NCI-H1105 treated with DMSO at 0.1 percent for 48 hours (cell line): ENCODE measurements at regions not wholly inside any gene's neighbourhood (a gene's known extent, or its start where the extent isn't known, plus 50 kb on each side); places are given as distances from the start of the nearest gene placed in this dataset.

ENCODE experiments used
- DNase-seq: peaks from one replicate; lab custom pipeline; 2025; lab: John Stamatoyannopoulos, UW

DNA sequence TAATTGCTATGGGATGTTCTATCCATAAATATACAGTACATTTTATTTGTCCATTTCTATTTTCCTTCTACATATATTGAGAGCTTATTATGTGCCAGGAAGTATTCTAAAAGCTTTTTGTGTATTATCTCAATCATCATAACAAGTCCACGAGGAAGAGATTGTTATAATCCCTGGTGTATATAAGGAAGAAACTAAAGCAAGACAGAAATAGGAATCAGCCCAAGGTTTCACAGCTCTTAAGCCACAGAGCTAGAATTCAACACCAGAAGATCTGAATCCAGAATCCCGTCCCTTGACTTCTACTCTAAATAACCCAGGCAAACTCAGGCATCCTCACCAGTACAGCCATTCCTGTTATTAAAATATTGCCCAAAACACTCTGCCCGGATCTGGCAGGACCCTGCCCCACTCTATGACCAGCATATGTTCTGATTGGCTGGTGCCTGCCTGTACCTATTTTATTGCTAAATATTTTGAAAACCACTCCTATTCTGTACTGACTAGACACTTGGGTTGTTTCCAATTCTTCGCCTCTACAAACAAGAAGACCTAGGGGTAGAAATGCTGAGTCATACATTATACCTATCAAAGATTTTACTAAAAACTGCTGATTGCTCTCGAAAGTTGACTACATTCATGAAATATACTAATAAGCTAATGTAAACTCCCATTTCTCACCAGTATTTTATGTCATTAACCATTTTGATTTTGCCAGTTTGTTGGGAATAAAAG, 297.4 kb downstream of the ENC1 start:
- peak; percentile 15 for DNase-seq

DNA sequence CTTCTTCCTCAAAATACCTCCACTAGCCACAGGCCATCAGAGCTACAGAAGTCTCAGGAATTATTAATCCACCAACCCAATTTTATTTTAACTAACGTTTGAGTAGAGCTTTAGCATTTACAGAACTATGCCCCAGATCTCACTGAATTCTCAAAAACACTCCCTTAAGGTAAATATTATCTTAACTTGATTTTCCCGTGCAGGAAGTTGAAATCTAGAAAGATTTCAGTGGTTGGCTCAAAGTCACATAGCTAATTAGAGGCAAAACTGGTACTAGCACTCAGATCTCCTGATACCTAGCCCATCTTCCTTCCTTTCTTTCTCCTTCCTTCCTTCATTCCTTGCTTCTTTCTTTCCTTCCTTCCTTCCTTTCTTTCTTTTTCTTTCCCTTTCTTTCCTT, 298.3 kb downstream of the ENC1 start:
- DNase-seq = no peak

GRCh38 chr5:74341221-74341620, 299.3 kb downstream of the ENC1 start:
- no peak for DNase-seq

GRCh38 chr5:74340476-74340875, 300.1 kb downstream of the ENC1 start:
- DNase-seq = no peak

GRCh38 chr5:74337984-74338310, 302.6 kb downstream of the ENC1 start:
- DNase-seq = no peak

- no peak for DNase-seq
Observed at GRCh38 chr5:74337254-74337983, 303.1 kb downstream of the ENC1 start.

DNA sequence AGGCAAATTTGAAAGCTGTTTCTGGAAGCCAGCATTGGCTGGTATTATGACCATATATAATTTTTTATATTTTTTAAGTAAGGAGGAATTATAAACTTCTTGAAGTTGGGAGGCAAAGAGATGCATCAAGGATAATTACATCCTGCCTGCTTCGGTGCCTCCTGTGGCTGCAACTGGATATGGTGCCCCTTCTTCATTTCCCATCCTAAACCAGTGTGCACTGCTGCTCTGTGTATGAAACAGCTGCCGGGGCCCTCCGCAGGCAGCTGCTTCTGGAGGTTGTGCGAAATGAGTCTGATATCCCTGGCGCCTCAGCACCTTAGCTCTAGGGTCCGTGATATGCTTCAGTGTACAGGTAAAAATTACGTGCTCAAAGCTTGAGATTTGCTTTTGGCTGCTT, 304.2 kb downstream of the ENC1 start:
- no peak for DNase-seq

DNA sequence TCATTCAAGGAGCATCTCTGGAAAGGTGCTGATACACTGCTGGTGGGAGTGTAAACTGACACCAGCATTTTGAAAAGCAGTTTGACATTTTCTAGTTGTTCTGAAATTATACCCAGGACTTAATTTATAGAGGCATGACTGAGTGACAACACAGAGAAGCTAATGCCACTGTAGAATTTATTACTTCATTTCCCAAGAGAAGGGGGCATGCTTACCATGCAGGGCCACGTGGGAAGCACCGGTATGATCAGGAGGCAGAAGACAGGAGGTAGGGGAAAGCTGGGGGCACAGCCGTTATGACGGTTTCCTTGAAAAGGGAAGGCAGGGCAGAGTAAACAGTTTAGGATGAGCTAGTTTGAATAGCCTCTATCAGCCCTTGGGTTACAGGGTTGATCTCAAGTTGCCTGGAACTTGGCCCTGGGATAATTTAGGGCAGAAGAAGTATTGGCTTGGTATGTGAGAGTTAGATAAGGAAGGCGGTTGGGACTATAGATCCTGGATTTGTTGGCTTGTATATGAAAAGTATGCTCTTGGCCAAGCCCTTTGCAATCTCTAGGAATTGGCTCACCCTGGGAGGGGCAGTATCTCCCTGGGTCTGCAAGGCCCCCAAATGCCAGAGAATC, 305.7 kb downstream of the ENC1 start:
- DNase-seq = no peak

- DNase-seq = no peak
Observed at GRCh38 chr5:74334062-74334761, 306.3 kb downstream of the ENC1 start.

- DNase-seq = no peak
Observed at GRCh38 chr5:74333430-74333829, 307.1 kb downstream of the ENC1 start.

DNA sequence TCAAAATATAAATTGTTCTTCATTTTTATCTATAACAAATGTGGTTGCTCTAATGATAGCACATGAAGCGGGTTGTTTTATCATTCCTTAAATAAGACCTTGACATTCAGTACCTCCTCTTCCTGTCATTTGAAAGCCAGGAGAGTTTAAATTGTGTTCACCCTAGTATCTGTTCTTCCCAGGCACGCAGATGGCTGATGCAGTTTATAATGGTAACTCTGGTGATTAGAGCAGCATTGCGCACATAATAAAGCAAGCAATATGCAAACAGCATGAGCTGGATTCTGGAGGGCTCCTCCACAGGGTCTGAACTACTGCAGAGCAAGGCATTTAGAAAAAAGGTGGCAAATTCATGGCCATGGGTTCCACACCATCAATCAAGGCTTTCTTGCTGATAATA, 307.8 kb downstream of the ENC1 start:
- DNase-seq = no peak

GRCh38 chr5:74332006-74332405, 308.5 kb downstream of the ENC1 start:
- DNase-seq = no peak

DNA sequence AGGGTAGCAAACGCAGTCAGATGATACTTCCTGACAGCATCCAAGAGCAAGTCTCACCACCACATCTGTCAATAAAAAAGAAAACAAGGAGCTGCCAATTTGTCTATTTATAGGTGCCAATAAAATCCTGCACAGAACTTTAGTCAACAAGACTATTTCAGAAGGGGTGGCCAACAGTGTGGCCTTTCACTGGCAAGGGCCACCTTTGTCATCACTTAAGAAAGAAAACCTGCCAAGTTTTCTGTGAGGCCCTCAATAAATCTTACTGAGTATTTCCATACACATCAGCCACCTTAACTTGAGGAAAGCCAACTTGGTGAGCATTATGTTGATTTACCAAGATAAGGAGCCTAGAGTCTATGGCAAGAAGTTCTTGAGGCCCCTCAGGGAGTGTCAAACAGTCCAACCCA, 312.3 kb downstream of the ENC1 start:
- no peak for DNase-seq

DNA sequence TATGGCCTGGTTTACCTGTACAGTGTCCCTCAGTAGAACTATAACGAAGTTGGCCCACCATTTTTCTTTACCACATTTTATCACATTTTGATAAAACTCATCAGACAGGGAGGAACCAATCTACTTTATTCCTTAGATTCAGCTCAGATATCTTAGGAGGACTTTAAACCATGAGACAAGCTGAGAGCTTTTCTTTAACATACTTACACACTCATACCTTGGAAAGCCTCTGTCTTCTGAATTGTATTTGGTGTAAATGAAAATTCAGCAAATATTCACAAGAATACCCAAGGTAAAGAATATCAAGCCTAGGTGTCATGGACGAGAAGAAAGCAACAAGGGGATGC, 313.2 kb downstream of the ENC1 start:
- no peak for DNase-seq

- DNase-seq = peak; percentile 17
Observed at GRCh38 chr5:74326571-74327338, 313.8 kb downstream of the ENC1 start.

- DNase-seq = no peak
Observed at GRCh38 chr5:74325866-74326265, 314.7 kb downstream of the ENC1 start.

DNA sequence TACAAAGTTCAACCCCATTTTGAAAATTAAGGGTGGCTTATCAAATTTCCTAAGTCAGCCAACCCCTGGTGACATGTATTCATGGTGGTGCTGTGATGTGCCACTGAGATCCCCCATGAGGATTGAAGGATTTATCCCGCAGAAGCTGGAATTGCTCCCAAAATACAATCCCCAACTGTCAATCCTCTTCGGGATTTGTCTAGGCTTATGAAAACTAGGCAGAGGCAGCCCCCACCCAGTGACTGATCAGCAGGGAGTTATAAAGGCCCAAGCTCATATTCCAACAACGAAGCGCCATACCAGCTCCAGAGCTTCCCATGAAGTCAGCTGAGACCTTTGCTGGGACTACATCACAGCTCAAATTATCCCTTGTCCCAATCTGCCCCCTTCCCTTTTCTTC, 316.0 kb downstream of the ENC1 start:
- no peak for DNase-seq

- no peak for DNase-seq
Observed at GRCh38 chr5:74322944-74323343, 317.6 kb downstream of the ENC1 start.

DNA sequence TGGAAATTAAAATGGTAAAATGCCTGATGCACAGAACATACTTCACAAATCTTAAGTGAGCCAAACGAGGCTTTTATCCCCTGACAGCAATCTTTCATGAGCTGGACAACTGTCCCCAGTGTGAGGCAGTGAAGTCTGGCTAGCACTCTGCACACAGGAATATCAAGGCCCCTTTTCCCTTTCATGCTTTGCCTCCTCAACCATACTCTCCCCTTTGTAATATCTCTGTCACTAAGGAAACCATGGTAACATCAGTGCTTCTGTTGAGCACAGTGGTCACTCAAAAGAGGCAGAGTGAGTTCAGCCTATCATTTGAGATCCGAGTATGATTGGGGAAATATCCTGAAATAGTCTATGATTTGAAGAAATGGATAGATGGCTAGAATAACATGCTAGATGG, 318.3 kb downstream of the ENC1 start:
- DNase-seq = no peak

GRCh38 chr5:74321326-74321725, 319.2 kb downstream of the ENC1 start:
- DNase-seq = no peak

GRCh38 chr5:74320526-74320925, 320.0 kb downstream of the ENC1 start:
- DNase-seq = no peak

DNA sequence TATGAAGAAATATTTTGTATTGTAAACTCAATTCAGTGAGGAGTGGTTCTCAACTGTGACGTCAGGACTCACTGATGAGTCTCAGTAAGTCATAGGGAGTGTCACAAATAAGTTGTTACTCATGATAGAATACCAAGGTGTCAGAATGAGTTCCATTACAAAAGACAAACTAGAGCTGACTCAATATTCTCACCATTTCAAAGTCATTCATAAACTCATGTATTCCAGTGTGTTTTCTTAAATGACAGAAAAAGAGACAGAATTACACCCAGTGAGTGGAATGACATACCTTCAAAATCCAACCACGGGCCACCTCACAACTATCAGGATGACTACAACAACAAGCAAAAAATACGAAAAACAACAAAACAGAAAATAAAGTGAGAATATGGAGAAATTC, 321.5 kb downstream of the ENC1 start:
- DNase-seq = no peak
